PC-9 (cell line): ENCODE measurements at regions not wholly inside any gene's neighbourhood (a gene's known extent, or its start where the extent isn't known, plus 50 kb on each side); places are given as distances from the start of the nearest gene placed in this dataset.

ENCODE experiments used
- BruUV-seq: library from RNA; stranded (reverse); fragments of 400-500 nt; replicated peaks from 2 replicates; lab custom pipeline; 2021; lab: Mats Ljungman, UMichigan
- CTCF ChIA-PET: fragments of 300-600 bp; sonication (Branson Sonifier 250); formaldehyde crosslinking; loops from one replicate; lab custom pipeline; 2022; ENCODE audit warnings: antibody characterized with exemption; lab: Charles Lee
- POLR2A ChIA-PET: fragments of 300-600 bp; sonication (Branson Sonifier 250); formaldehyde crosslinking; loops from one replicate; lab custom pipeline; 2022; ENCODE audit warnings: antibody characterized with exemption; ENCODE audit not compliant: unreplicated experiment; lab: Charles Lee
- DNase-seq, 2 experiments: peaks; one replicate each; pipeline versions ENCODE4 v3.0.0 to v3.0.0-alpha.2; 2015 to 2022; ENCODE audit warnings: mixed read lengths in 1 of 2
- H2AFZ ChIP-seq: fragments of 200-600 bp; sonication (generic); 2 replicates; pipeline ENCODE4 v1.8.1; 2017; ENCODE audit warnings: antibody characterized with exemption
- H3F3A ChIP-seq: fragments of 200-600 bp; sonication (generic); 2 replicates; pipeline ENCODE4 v1.8.1; 2017; ENCODE audit warnings: antibody characterized with exemption, mild to moderate bottlenecking, low read depth; ENCODE audit not compliant: insufficient read depth
- H3K27ac ChIP-seq: fragments of 200-600 bp; sonication (generic); 2 replicates; pipeline ENCODE4 v1.6.1; 2016; ENCODE audit warnings: mixed run types
- H3K27me3 ChIP-seq: fragments of 200-600 bp; sonication (generic); 2 replicates; pipeline ENCODE4 v1.6.1; 2016; ENCODE audit warnings: low read depth, mixed run types; ENCODE audit not compliant: insufficient read depth
- H3K36me3 ChIP-seq: fragments of 200-600 bp; sonication (generic); 2 replicates; pipeline ENCODE4 v1.6.1; 2016; ENCODE audit warnings: low read depth, mixed run types
- H3K4me1 ChIP-seq: fragments of 200-600 bp; sonication (generic); replicated peaks from 2 replicates; pipeline ENCODE4 v1.6.1; 2016; ENCODE audit warnings: mixed run types; ENCODE audit not compliant: insufficient read depth
- H3K4me2 ChIP-seq: fragments of 200-600 bp; sonication (generic); 2 replicates; pipeline ENCODE4 v1.6.1; 2017; ENCODE audit warnings: mixed run types
- H3K4me3 ChIP-seq: fragments of 200-600 bp; sonication (generic); 2 replicates; pipeline ENCODE4 v1.6.1; 2016; ENCODE audit warnings: mixed run types
- H3K79me2 ChIP-seq: fragments of 200-600 bp; sonication (generic); 2 replicates; pipeline ENCODE4 v1.6.1; 2017; ENCODE audit warnings: low read depth, mixed run types
- H3K9me2 ChIP-seq: fragments of 200-600 bp; sonication (generic); 2 replicates; pipeline ENCODE4 v1.8.1; 2017; ENCODE audit warnings: mild to moderate bottlenecking; ENCODE audit not compliant: insufficient read depth
- H3K9me3 ChIP-seq: fragments of 200-600 bp; sonication (generic); 2 replicates; pipeline ENCODE4 v1.8.1; 2016; ENCODE audit warnings: low read depth; ENCODE audit not compliant: insufficient read depth
- H4K20me1 ChIP-seq: fragments of 200-600 bp; sonication (generic); 2 replicates; pipeline ENCODE4 v1.8.1; 2017; ENCODE audit not compliant: insufficient read depth
- EZH2 ChIP-seq: fragments of 200-600 bp; sonication (generic); IDR thresholded peaks from 2 replicates; pipeline ENCODE4 v1.8.0; 2017; ENCODE audit warnings: antibody characterized with exemption, low read depth
- intact Hi-C: fragments of 100-400 bp; cut with micrococcal nuclease; formaldehyde crosslinking; loops from one replicate; pipeline ENCODE4 v1.10.0; 2022; ENCODE audit not compliant: unreplicated experiment
- TF ChIP-seq, protein P1 (sequence below): fragments of 200-600 bp; sonication (generic); conservative IDR thresholded peaks from 2 replicates; pipeline ENCODE4 v1.6.1; 2017; ENCODE audit warnings: mixed run types, antibody characterized with exemption, mild to moderate bottlenecking, moderate library complexity

DNA sequence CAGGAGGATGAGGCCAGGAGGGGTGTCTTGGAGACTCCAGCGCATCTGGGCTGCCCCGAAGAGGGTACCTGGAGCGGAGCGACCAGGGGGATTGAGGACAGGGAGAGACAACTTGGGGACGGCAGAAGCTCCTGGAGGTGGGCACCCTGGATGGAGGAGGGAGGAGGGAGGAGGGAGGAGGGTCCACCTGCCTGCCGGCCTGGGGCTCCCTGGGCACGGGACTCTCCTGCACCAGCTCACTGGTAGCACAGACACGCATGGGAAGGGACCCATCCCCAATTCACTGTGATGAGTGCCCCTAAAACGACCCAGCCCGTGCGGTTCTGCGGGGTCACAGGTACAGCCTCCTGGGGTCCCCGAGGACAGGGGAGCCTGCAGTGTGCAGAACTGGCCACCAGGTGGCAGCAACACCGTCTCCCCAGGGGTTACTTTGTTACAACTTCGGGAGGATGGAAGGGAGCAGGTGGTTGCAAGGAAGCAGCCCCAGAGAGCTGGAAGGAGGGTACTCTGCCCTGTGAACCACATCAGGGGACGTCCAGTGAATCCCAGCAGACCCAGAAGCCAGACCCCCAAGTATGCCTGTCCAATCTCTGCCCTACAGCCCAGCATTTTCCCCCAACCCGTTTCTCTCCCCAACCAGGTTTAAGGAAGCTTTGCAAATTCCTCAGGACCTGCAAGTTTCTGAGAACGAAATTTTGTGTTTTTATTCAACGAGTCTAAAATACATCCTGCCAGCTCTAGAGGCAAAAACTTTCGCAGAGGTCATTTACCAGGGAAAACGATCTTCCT lies 482.4 kb downstream of the NPHP4 start:
- Histone ChIP-seq H3K79me2 (no peaks in the 10 kb centered on the region), H3K4me3 (no peak overlapping the region), H3K4me1 (no peaks in the 10 kb centered on the region), H3F3A (no peaks in the 10 kb centered on the region), H3K36me3 (no peaks in the 10 kb centered on the region), H3K9me2 (no peaks in the 10 kb centered on the region), H3K4me2 (no peak overlapping the region), H3K9me3 (no peaks in the 10 kb centered on the region), H4K20me1 (no peaks in the 10 kb centered on the region), H2AFZ (no peak overlapping the region), H3K27me3 (peaks cover 14% of the 10 kb centered on the region), H3K27ac (no peak overlapping the region)
- ChIA-PET CTCF (interaction anchor here (0.6 kb wide), 1 partner anchor 1617 kb away, joined by 7 read pairs; no protein-coding TSS in a partner anchor), POLR2A (no interaction called here)
- TF ChIP-seq, protein P1, sequence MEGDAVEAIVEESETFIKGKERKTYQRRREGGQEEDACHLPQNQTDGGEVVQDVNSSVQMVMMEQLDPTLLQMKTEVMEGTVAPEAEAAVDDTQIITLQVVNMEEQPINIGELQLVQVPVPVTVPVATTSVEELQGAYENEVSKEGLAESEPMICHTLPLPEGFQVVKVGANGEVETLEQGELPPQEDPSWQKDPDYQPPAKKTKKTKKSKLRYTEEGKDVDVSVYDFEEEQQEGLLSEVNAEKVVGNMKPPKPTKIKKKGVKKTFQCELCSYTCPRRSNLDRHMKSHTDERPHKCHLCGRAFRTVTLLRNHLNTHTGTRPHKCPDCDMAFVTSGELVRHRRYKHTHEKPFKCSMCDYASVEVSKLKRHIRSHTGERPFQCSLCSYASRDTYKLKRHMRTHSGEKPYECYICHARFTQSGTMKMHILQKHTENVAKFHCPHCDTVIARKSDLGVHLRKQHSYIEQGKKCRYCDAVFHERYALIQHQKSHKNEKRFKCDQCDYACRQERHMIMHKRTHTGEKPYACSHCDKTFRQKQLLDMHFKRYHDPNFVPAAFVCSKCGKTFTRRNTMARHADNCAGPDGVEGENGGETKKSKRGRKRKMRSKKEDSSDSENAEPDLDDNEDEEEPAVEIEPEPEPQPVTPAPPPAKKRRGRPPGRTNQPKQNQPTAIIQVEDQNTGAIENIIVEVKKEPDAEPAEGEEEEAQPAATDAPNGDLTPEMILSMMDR, result peak; percentile 88
- TF ChIP-seq EZH2, result no peak
- no TSS peak for BruUV-seq
- intact Hi-C loops, result loop anchor here (2.0 to 10.0 kb wide), 3 partner anchors 108 to 405 kb away; no protein-coding TSS in a partner anchor
- peak in 1 of 2 experiments; percentile 49 for DNase-seq

DNA sequence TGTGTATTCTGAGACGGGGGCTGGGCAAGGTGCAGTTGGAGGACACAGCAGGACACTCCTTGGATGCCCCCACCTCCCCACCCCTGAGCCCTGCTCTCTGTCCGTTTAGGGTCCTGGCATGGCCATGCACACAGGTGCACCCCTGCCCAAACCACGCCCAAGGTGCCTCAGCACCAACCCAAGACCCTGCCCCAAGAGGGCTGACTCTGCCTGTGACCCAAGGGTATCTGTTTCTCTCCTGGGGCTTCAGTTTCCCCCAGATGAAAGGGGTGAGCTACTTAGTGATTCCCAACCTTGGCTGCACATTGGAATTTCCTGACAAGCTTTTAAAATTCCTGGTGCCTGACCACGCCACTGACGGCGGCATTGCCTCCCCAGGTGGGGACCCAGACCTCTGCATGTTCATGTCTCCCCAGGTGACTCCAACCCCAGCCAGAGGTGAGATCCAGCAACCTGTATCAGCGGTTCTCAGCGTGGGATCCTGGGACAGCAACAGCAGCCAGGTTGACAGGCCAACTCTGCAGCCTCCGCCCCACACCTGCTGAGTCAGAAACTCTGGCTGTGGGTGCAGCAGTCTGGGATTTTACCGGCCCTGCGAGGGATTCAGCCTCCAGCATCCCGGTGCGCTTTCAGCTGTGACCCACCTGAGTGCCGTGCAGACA lies 483.4 kb downstream of the NPHP4 start:
- BruUV-seq, result no TSS peak
- Histone ChIP-seq H3K9me2 (no peaks in the 10 kb centered on the region), H3K4me2 (no peak overlapping the region), H3F3A (no peaks in the 10 kb centered on the region), H3K27me3 (peaks cover 14% of the 10 kb centered on the region), H3K4me1 (no peaks in the 10 kb centered on the region), H2AFZ (no peak overlapping the region), H3K27ac (no peak overlapping the region), H4K20me1 (no peaks in the 10 kb centered on the region), H3K9me3 (no peaks in the 10 kb centered on the region), H3K4me3 (no peak overlapping the region), H3K79me2 (no peaks in the 10 kb centered on the region), H3K36me3 (no peaks in the 10 kb centered on the region)
- TF ChIP-seq, protein P1, result no peak
- no peak for TF ChIP-seq EZH2
- DNase-seq, result no peak
- POLR2A ChIA-PET, result no interaction called here
- CTCF ChIA-PET, result no interaction called here
- intact Hi-C loops, result loop anchor here (2.0 kb wide), 1 partner anchor 238 kb away; no protein-coding TSS in a partner anchor

DNA sequence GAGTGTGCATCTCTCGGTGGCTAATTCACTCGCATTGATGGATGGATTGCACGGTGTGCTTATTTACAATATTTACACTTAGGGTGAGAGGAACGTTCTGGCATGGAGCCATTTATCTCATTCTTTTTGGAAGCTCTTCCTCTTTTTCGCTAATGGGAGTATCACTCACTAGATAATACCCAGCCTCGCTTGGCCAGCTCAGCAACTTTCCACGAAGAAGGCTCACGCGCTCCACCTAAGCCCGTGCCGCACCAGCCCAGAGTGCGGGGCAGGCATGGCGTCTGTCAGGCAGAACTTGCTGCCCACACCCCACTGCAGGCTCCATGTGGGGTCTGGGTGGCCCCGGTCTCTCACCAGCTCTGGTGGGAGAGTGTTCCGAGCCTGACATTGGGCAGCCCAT lies 484.9 kb downstream of the NPHP4 start:
- Histone ChIP-seq H3K79me2 (no peaks in the 10 kb centered on the region), H3K36me3 (no peaks in the 10 kb centered on the region), H3K9me2 (no peaks in the 10 kb centered on the region), H3F3A (no peaks in the 10 kb centered on the region), H4K20me1 (no peaks in the 10 kb centered on the region), H3K4me3 (no peak overlapping the region), H3K4me2 (no peak overlapping the region), H3K9me3 (no peaks in the 10 kb centered on the region), H2AFZ (no peak overlapping the region), H3K27me3 (peaks cover 10% of the 10 kb centered on the region), H3K4me1 (no peaks in the 10 kb centered on the region), H3K27ac (no peak overlapping the region)
- TF ChIP-seq, protein P1, result no peak
- no peak for TF ChIP-seq EZH2
- CTCF ChIA-PET, result no interaction called here
- intact Hi-C loops, result no loop called here
- POLR2A ChIA-PET, result no interaction called here
- no TSS peak for BruUV-seq
- no peak for DNase-seq
